LHCN-M2 (cell line): ENCODE measurements at regions not wholly inside any gene's neighbourhood (a gene's known extent, or its start where the extent isn't known, plus 50 kb on each side); places are given as distances from the start of the nearest gene placed in this dataset.

Experiments used
- DNase-seq: peaks from one replicate; pipeline ENCODE4 v3.0.0-alpha.2; 2012; ENCODE audit warnings: low read depth

DNA sequence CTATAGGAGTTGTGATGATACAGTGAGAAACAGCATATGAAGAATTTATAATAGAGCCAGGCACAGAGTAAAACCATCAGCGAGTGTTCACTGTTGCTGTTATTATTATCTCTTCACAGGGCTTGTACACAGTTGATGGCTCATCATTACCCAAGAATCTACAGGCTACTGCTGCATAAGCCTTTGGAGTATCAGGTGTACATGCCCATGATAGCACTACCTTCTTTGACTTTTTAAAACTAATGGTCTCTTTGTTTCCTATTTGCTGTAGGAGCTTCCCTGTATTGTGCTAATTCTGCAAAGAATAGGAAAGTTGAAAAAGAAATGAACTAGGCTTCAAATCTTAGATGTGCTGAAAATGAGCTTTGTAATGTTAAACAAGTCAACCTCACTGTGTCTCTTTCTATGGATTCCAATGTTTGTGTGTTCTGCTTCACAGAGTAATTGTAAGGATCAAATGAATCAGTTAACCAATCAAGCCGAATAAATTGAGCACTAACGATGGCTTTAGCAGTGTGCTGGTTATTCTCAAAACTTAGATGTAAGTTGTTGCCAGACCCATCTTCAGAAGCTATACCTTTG lies 138.8 kb downstream of the TUSC7 start:
- no peak for DNase-seq

DNA sequence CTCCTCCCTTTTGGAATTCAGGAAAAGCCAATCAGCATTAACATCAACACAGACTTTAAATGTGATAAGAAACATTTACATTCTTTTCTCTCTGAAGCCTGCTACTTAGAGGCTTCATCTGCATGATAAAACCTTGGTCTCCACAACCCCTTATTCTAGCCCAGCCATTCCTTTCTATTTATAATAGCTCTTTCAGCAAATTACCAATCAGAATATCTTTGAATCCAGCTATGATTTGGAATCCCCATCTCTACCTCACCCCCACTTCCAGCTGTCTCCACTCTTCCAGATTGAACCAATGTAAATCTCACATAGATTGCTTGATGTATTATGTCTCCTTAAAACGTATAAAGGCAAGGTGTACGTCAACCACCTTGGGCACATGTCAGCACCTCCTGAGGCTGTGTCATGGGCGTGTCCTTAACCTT lies 139.7 kb downstream of the TUSC7 start:
- no peak for DNase-seq

DNA sequence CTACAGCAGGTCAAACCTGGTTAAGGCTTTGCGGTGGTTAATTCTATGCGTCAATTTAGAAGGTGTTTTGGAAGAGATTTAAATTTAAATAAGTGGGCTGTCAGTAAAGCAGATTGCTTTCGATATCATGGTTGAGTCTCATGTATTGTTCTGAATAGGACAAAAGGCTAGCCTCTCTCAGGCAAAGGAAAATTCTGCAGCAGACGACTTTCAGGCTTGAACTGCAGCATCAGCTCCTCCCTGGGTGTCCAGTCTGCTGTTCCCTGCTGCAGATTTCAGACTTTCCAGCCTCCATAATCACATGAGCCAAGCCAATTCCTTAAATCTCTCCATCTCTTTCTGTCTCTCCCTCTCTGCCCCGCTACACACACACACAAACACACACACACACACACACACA lies 143.2 kb downstream of the TUSC7 start:
- DNase-seq = no peak

DNA sequence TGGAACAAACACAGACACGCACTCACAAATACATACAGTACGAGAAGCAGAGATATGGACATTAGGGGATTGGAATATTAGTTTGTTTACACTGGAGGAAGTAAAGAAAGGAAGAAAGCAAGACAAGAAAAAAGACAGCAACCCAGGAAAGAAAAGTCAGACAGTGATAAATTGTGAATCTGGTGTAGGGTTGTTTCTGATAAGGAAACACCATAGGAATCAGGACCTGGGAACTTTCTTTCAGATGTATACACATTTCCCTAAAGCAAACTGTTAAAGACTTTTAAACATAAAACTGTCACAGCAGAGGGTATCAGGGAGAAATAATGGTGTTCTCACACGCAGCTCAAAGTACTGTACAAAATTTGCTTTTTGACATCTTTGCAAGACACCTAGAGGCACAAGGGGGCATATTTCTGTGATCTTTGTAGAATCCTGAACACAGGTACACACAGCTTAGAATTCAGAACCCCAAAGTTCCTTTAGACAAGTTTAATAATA lies 153.7 kb downstream of the TUSC7 start:
- no peak for DNase-seq

DNA sequence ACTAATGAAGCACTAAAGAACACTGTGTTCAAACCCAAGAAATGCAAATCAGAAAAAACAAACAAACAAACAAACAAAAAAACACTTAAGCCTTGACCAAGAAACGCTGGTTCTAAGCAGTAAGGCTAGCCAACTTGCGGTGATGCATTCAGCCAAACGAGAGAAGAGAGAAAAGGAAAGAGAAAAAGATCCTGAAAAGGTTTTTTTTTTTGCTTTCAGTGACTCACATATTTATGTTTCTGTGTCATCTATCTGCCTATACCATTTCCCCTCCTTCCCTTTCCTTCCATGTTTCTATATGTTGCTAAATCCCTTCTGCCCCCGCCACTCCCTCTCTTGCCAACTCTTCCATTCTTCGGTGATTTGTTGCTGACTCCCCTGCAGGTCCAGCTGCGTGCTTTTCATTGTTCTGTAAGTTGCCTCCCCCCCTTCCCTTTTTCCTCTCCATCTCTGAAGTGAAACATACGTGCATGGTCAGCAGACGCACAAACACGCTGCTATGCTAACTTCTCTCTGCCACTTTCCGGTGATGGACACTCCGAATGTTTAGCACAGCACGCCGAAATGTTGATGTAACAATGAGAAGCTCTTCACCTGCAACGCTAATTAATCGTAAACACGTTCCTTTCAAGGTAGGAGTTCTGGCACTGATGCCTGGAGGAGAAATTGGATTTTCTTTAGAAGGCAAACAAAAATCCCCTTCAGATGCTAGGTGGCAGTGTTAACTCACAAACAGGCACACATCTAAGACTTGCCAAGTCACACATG lies 154.4 kb downstream of the TUSC7 start:
- peak; percentile 42 for DNase-seq

DNA sequence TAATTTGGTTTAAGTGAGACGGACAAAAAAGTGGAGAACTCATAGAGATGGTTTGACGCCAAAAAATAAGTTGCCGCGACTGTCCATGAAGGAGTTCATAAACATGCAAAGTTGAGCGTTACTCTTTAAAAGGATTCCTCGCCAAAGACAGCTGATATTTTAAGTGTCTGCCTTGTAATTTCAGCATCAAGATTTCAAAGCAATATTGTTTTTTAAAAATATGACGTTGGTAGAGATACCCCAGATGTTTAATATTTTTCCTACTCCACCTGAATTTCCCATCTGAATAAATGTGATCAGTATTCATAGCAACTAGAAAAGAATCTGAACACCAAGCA lies 155.0 kb downstream of the TUSC7 start:
- DNase-seq = no peak

DNA sequence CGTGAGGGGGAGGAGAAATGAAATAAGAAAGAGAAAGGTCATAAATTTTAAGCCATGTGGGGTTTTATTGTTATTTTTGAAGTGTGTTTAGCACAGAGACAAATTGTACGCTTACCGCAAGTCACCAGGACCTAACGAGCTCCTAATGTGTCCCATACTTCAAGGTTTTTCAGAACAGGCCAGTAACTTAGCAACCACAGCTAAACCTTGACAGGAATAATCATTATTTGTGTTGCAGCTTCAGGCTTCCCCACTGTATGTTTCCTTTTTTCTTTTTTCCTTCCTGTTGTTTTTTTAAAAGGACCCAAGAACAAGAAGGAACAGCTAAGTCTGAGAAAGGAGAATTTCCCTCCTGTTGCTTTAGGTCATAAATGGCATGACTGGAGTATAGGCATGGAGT lies 160.8 kb downstream of the TUSC7 start:
- DNase-seq = no peak

DNA sequence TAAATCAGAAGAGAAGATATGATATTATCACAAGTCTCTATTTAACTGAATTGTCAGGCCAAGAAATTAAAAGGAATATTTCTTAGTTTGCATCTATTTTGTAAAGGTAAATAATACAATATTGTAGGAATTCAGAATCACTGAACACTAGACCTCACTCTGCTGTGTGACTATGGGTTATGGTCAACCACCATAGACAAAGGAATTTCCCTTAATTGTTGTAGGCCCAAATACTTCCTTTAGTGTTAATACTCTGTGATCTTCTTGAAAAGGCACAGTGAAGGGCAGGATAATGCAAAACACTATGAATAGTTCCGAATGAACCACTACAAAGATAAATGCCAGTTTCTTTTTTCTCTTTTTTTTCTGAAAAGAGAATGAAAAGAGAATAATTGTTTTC lies 162.3 kb downstream of the TUSC7 start:
- DNase-seq = no peak

DNA sequence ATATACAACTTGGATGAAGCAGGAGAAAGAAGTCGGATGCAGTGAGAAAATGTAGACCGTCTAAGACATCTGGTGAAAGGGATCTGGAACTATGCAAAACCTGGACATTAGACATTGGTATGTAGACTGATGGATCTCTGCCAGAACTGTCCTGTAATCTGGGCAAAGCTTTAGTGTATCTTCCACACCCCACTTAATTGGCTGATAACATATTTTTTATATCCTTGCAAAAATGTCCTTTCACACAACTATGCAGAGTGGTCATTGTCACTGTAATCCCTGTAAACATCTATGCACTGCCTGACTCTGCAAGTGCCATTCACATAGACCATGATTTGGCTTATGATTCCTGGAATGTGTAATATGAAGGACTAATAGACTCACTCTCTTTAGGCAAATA lies 163.1 kb downstream of the TUSC7 start:
- no peak for DNase-seq

DNA sequence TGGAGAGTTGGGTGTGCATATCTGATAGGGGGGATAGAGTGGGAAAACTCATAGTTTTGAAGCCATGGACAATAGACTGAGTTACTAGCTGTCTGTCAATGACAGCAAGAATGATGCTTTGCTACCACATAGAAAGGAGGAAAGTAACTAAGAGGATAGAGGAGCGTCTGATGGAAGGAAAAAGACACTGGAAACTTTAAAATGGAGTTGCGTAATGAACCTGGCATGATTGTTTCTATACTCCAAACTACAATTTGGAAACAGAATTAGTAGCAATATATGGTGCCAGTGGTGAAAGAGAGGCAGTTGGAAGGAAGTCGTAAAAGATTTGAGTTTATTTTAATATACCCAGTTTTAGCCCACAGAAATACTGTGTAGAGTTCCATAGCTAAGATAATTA lies 163.6 kb downstream of the TUSC7 start:
- no peak for DNase-seq

DNA sequence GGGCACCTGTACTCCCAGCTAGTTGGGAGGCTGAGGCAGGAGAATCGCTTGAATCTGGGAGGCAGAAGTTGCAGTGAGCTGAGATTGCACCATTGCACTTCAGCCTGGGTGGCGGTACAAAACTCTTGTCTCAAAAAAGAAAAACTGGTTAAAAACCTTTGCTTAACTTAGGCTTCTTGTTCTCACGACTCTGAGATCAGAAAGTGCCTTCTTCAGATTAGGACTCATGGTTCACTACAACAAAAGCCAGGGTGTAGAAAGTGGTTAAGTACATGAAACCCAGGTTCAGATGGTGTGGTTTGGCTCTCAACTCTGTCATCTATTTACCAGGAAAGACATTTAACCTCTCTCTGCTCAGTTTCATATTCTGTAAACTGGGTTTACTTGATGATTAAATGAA lies 168.4 kb downstream of the TUSC7 start:
- DNase-seq = no peak

DNA sequence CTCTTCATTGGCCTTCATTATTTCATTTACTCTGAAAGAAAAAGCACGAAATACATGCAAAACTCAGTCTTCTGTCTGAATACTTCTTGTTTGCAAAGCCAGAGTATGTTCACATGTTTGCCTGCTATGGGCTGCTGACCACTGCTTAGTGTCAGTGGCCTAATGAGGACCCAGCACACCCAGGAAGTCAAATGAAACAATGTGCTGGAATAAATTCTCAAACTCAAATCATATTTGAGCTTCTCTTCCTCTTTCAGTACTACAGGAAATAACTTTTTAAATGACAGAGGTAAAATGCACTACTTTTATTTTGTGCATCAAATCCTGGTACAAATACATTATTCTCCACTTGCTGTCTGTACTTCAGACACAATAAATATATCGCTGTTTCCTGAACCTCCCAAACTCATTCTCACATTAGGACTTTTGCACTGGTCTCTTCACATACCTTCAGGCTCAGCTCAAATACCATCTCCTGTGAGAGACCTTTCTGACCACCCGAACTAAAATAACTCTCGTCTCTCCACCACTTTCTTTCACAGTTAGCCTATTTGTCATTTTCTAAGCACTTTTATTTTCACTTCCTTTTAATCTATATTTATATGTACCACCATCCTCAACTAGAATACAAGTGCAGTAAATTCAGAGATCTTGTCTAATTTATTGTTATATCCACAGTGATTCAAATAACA lies 176.8 kb downstream of the TUSC7 start:
- no peak for DNase-seq

DNA sequence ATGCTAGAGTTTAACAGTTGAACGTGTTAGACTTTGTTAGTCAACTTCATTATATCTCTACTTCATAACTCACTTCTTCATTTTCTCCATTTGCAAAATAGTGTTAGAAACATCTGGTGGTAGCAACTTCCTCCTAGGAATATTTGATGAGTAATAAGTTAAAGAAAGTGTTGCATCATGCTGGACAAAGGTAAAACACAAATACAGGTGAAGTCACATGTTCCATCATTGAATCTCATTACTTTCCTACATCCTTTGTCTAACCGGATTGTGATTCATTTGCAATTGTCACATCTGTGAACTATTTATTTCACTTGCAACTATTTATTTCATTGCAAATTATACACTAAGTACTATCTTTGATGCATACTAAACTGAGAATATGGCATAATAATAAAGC lies 186.5 kb downstream of the TUSC7 start:
- DNase-seq = no peak

DNA sequence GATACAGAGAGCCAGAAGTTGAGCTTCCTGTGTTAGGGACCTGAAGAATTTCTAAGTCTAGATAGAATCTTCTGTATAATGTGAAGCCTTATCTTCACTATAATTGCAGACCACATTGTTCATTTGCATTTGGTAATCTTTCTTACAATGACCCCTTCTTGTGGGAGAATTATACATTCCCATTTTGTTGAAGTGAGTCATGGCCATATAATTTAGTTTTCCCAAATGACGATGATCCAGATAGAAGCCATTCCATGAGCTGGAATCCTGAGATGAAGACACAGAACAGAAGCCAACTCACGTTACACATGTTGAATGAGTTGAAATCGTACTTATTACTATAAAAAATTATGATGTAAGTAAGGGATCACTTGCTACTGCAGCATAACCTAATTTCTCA lies 187.8 kb downstream of the TUSC7 start:
- DNase-seq = no peak

DNA sequence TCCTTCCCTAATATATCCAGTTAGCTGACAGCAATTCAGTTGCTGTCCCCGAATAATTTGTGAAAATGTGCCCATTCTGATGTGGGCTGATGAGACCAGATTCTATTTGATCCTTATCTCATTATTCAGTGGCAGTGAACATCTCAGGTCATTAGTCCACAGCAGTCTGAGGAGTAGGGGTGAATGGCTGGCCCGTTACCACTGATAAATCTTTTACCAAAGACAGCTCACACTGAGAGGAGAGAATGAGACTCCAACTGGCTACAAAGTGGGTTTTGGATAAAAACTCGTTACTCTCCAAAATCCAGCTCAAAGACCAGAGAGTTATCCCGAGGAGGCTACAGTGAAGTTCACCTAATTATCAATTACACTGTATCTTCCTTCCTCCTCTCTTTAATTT lies 189.7 kb downstream of the TUSC7 start:
- DNase-seq = no peak

DNA sequence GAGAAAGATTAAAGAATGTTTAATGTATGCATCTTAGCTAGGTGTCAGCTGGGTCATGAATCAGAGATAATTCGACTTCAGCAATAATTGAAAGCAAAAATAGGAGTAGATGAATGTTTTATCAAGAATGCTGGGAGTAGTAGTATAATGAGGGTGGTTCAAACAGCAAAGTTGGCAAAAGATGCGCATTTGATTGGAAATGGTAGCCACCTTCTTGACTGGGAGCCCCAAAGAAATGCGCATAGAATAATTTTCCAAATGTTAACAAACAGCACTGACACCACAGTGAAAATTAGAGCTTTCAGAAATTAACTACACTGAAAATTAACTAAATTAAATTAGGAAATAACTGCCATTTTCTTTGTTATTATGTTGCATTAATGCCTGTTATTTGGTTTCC lies 195.8 kb downstream of the TUSC7 start:
- no peak for DNase-seq

DNA sequence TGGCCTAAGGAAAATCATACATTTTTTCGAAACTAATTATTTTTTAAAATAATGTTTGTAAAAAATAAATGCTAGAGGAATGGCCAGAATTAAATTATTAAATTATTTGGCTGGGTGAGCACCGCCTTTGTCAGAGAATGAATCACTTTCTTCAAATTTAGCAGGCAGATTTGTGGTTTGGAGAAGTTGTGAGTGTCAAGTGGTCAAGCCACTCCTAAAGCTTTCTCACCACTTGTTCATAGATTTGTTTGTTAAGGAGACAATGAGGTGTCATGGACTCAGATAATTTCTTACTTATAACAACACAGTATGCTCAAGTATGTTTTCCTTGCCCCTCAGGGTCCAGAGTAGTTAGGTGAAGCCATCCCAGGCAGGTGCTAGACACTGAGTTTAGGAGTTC lies 196.2 kb downstream of the TUSC7 start:
- peak; percentile 45 for DNase-seq

DNA sequence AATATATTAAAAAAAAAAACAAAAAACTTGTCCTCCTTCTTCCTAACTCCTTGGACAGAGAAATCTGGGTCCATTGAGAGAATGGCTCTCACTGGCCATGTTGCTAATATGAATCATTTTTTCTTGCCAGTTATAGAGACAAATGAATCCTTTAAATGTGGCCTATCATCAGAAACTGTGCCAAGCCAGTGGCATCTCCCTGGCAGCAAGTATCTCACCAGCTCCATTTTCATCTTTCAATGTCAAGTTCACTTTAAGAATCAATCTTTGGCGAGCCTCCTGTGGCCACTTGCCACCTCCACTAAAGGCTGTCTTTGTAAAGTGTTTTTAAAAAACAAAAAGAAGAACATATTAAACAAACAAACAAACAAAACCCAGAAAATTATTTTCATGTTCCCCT lies 202.5 kb downstream of the TUSC7 start:
- no peak for DNase-seq

DNA sequence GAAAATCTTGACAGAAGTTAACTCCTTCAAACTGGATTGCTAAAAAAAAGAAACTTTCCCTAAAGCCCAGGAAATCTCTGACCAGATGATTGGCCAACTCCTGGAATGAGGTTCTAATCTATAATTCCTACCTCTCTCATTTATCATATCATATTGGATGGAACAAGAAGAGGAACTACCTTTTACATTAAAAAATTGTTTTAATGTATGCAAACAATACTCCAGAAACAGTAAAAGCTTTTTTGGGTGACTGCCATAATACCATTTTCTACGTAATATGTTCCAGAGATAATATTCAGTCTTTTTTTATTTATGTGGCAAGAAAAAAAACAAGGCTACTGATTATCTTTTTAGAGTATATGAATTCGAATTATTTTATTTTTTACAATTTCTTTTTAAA lies 204.4 kb downstream of the TUSC7 start:
- no peak for DNase-seq

DNA sequence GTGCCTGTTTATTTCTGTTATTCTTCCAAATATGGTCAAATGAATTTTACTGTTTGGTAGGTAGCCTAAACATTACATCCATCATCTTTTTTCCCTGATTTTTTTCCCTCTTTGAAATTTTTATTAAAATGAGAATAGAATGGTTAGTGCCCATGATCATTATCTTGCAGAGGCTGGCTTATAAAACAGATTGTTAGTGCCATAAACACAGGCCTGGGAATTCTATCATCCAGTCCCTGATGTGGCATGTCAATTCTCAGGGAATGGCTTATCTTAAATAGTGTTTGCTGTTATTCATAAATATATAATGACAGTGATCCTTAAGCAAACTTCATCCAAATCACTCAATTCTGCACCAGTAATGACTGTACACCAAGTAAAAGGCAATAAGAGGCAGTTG lies 207.3 kb downstream of the TUSC7 start:
- DNase-seq = no peak

DNA sequence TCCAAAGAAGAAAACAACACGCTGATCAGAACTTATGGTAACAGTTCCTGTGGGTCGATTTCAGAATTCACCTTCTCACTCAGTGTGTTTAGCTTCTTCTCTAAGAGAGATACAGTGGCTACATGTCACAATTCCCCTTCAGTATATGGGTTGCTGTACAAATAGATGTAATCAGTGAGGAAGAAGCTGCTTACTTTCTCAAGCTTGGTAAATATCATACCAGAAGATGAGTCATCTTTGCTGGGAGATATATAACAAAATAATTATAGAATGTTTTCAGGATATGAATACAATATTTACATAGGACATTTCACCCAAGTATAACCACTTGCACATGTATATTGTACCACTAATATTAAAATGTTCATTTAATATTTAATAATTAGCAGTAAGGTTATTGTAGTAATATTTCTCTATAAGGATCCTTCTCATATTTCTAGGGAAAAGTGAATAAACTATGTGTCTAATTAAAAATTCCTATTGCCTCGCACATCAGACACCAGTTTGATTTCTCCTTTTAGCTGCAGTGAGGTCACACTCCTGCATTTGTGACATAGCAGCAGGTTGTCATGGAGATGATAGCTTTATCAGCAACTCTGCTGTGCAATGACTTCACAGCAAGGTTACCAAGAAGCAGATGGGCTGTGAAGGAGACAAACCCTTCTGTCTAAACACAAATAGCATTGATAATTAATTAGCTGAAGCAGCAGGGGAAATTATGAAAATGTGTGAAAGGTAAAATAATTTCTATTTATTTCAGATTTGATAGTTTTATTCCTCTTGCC lies 211.4 kb downstream of the TUSC7 start:
- DNase-seq = no peak

DNA sequence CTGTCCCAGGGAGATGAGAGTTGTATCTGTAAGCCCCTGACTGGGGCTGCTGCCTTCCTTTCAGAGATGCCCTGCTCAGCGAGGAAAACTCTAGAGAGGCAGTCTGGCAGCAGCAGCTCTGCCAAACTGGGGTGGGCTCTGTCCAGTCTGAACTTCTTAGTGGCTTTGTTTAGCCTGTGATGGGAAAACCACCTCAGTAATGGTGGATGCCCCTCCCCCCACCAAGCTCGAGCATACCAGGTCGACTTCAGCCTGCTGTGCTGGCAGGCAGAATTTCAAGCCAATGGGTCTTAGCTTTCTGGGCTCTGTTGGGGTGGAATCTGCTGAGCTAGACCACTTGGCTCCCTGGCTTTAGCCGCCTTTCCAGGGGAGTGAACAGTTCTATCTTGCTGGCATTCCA lies 218.3 kb downstream of the TUSC7 start:
- DNase-seq = no peak
